ENCODE measurements at regions not wholly inside any gene's neighbourhood (a gene's known extent, or its start where the extent isn't known, plus 50 kb on each side); places are given as distances from the start of the nearest gene placed in this dataset.

DNA sequence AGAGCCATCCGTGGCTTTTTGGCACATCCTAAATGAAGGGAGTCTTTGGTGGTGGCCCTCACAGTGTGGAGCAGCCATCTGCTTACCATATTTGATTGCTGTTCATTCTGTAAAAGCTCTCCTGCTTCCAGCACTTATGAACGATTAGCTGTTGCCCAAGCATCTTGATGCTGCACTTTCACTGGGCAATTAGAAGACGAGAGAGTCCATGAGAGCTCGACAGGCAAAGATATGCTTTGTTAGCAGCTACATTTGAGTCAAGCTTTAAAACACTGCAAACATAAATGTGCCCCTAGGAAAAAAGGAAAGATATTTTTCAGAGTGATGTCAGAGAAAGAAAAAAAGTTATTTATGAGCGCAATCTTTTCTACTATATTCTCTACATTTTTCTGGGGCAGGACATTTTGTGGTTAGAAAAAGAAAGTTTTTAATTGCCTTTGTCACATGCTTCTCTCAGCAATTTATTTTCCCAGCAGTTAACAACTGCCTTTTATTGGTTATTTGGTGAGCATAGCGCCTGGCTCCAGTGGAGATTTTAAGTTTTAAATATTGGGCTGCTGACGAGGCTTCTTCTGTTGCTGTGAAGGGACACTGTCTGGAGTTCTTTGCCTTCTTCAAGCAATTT lies 468.4 kb downstream of the C3orf38 start:
- Histone ChIP-seq H2BK5ac (ENCODE audit: low read depth, low read length, poor library complexity, severe bottlenecking) (no peak overlapping the region), H2AK9ac (replicated peaks; ENCODE audit: low read depth, low read length, poor library complexity) (no peak overlapping the region), H2AFZ (replicated peaks; ENCODE audit: low read length, poor library complexity) (no peak overlapping the region), H4K8ac (ENCODE audit: low read depth in 2 of 2, low read length in 2 of 2) (no peak overlapping the region), H3K4ac (ENCODE audit: low read depth, low read length) (no peak overlapping the region), H3K36me3 (ENCODE audit: control insufficient read depth, insufficient read depth, low read length) (no peaks in the 10 kb centered on the region), H3K4me2 (ENCODE audit: low read depth, low read length) (no peak overlapping the region), H2BK120ac (ENCODE audit: low read depth, low read length) (no peak overlapping the region), H2BK20ac (ENCODE audit: low read depth, low read length) (no peak overlapping the region), H3K27me3 (ENCODE audit: control insufficient read depth, insufficient read depth, low read length) (no peaks in the 10 kb centered on the region), H3K9ac (ENCODE audit: low read depth, low read length) (no peak overlapping the region), H3K27ac (ENCODE audit: insufficient read depth, low read length) (no peak overlapping the region), H3K79me1 (ENCODE audit: low read depth in 1 of 2, low read length in 2 of 2) (no peaks in the 10 kb centered on the region), H3K18ac (ENCODE audit: low read depth, low read length) (no peak overlapping the region), H3K9me3 (ENCODE audit: control insufficient read depth, insufficient read depth, low read length) (no peaks in the 10 kb centered on the region), H3K4me3 (ENCODE audit: insufficient read depth, low read depth, low read length) (no peak overlapping the region), H2AK5ac (ENCODE audit: low read depth, low read length) (no peak overlapping the region), H2BK15ac (ENCODE audit: low read depth, low read length) (no peak overlapping the region), H3K56ac (ENCODE audit: extremely low read depth, insufficient read depth, low read length) (no peak overlapping the region), H3K23ac (ENCODE audit: low read depth, low read length) (no peak overlapping the region), H3K4me1 (ENCODE audit: control insufficient read depth, insufficient read depth, low read length) (no peaks in the 10 kb centered on the region), H3K9me1 (ENCODE audit: insufficient read depth, low read length) (no peaks in the 10 kb centered on the region), H4K20me1 (ENCODE audit: insufficient read depth, low read length) (no peaks in the 10 kb centered on the region), H4K5ac (ENCODE audit: low read depth, low read length) (no peak overlapping the region), H4K91ac (ENCODE audit: insufficient read depth, low read depth, low read length) (no peak overlapping the region), H3K14ac (replicated peaks; ENCODE audit: low read depth, low read length) (no peak overlapping the region)
- ChIA-PET POLR2A (ENCODE audit: unreplicated experiment) (no interaction called here), CTCF (no interaction called here)
- dilution Hi-C loops (cut with HindIII; ENCODE audit: low sequenced_read_pairs, unreplicated experiment), result no loop called here
- WGBS, 2 experiments (ENCODE audit: extremely low coverage in 2 of 2, insufficient read length in 1 of 2), result no CpG with 5 or more reads among the region's 7 CpGs
- no peak for TF ChIP-seq RAD21 (IDR thresholded peaks at IDR 0.05; ENCODE audit: low read length)
- TF ChIP-seq SMC3 (IDR thresholded peaks at IDR 0.05; ENCODE audit: low read depth, low read length), result no peak
- no peak for TF ChIP-seq CHD1 (IDR thresholded peaks at IDR 0.05; ENCODE audit: low read depth, low read length)
- no peak for TF ChIP-seq MXI1 (IDR thresholded peaks at IDR 0.05; ENCODE audit: borderline replicate concordance, low read depth, low read length)
- TF ChIP-seq, protein P1, sequence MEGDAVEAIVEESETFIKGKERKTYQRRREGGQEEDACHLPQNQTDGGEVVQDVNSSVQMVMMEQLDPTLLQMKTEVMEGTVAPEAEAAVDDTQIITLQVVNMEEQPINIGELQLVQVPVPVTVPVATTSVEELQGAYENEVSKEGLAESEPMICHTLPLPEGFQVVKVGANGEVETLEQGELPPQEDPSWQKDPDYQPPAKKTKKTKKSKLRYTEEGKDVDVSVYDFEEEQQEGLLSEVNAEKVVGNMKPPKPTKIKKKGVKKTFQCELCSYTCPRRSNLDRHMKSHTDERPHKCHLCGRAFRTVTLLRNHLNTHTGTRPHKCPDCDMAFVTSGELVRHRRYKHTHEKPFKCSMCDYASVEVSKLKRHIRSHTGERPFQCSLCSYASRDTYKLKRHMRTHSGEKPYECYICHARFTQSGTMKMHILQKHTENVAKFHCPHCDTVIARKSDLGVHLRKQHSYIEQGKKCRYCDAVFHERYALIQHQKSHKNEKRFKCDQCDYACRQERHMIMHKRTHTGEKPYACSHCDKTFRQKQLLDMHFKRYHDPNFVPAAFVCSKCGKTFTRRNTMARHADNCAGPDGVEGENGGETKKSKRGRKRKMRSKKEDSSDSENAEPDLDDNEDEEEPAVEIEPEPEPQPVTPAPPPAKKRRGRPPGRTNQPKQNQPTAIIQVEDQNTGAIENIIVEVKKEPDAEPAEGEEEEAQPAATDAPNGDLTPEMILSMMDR (conservative IDR thresholded peaks at IDR 0.05; ENCODE audit: low read depth, low read length), result no peak
- no peak for TF ChIP-seq BHLHE40 (IDR thresholded peaks at IDR 0.05; ENCODE audit: low read depth, low read length)
- DNase-seq, result no peak
- ATAC-seq (ENCODE audit: low read depth), result no peak
- in situ Hi-C loops (cut with MboI; ENCODE audit: low sequenced_read_pairs), result no loop called here
- no TSS peak for BruUV-seq (replicated peaks)
- intact Hi-C loops (cut with micrococcal nuclease), result no loop called here

Data from IMR-90 (cell line).